HL-60 (cell line): ENCODE measurements at regions not wholly inside any gene's neighbourhood (a gene's known extent, or its start where the extent isn't known, plus 50 kb on each side); places are given as distances from the start of the nearest gene placed in this dataset.

Experiments
- DNase-seq, 2 experiments: peaks; one replicate each; pipeline ENCODE4 v3.0.0-alpha.2; 2010 to 2020; ENCODE audit warnings: low read depth in 1 of 2, low spot score in 1 of 2
- H3K27ac ChIP-seq: fragments of 250-450 bp; sonication (Bioruptor Pico); replicated peaks from 2 replicates; pipeline ENCODE4 v1.5.1; 2020; ENCODE audit warnings: mild to moderate bottlenecking, moderate library complexity
- H3K27me3 ChIP-seq: fragments of 250-450 bp; sonication (Bioruptor Pico); 2 replicates; pipeline ENCODE4 v1.5.1; 2021; ENCODE audit warnings: mild to moderate bottlenecking, moderate library complexity; ENCODE audit not compliant: insufficient read depth, poor library complexity, severe bottlenecking
- H3K4me3 ChIP-seq: replicated peaks from 2 replicates; pipeline ENCODE4 v1.5.1; 2011; ENCODE audit warnings: mild to moderate bottlenecking, control low read depth, low read length; ENCODE audit not compliant: insufficient read depth
- GABPA ChIP-seq: IDR thresholded peaks from 2 replicates; pipeline ENCODE4 v1.6.1; 2012; ENCODE audit warnings: low read depth
- POLR2AphosphoS5 ChIP-seq: IDR thresholded peaks from 2 replicates; pipeline ENCODE4 v1.6.1; 2012; ENCODE audit warnings: low read depth
- REST ChIP-seq: IDR thresholded peaks from 2 replicates; pipeline ENCODE4 v1.6.1; 2012; ENCODE audit warnings: low read depth; ENCODE audit not compliant: insufficient replicate concordance
- SPI1 ChIP-seq: IDR thresholded peaks from 2 replicates; pipeline ENCODE4 v1.6.1; 2012; ENCODE audit warnings: low read depth, mild to moderate bottlenecking, borderline replicate concordance
- TF ChIP-seq, protein P1 (sequence below): IDR thresholded peaks from one replicate; pipeline ENCODE4 v1.5.1; 2011; ENCODE audit warnings: low read length, control low read depth, inconsistent platforms; ENCODE audit not compliant: insufficient read depth

- Histone ChIP-seq H3K27me3 (no peaks in the 10 kb centered on the region), H3K27ac (no peak overlapping the region), H3K4me3 (no peak overlapping the region)
- TF ChIP-seq GABPA (no peak), POLR2AphosphoS5 (no peak), REST (no peak), SPI1 (no peak)
- TF ChIP-seq, protein P1, sequence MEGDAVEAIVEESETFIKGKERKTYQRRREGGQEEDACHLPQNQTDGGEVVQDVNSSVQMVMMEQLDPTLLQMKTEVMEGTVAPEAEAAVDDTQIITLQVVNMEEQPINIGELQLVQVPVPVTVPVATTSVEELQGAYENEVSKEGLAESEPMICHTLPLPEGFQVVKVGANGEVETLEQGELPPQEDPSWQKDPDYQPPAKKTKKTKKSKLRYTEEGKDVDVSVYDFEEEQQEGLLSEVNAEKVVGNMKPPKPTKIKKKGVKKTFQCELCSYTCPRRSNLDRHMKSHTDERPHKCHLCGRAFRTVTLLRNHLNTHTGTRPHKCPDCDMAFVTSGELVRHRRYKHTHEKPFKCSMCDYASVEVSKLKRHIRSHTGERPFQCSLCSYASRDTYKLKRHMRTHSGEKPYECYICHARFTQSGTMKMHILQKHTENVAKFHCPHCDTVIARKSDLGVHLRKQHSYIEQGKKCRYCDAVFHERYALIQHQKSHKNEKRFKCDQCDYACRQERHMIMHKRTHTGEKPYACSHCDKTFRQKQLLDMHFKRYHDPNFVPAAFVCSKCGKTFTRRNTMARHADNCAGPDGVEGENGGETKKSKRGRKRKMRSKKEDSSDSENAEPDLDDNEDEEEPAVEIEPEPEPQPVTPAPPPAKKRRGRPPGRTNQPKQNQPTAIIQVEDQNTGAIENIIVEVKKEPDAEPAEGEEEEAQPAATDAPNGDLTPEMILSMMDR = no peak
- DNase-seq = no peak
Measured at GRCh38 chr7:17528636-17529035, 230.2 kb downstream of the AHR start.

DNA sequence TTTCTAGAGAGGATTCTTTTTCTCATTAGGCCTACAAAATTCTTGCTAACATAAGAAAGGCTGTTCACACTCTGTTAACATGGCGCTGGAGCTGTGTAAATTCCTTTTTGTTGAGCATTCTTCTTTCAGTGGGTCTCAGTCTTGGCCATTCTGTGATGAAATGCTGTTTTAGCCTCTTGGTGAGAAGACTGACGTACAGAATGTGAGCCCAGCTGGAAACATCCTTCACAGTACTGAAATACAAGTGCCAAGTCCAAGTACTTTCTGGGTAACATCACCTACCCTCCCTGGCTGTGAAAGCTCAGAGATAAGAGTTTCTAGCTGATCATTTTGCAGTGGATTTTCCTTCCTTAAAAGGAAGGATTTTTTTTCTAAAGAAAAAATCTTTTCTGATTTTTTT is 231.8 kb downstream of the AHR start:
- TF ChIP-seq REST = no peak
- TF ChIP-seq GABPA = no peak
- no peak for TF ChIP-seq POLR2AphosphoS5
- TF ChIP-seq, protein P1 = no peak
- TF ChIP-seq SPI1 = no peak
- H3K27me3 ChIP-seq = no peaks in the 10 kb centered on the region
- H3K27ac ChIP-seq = no peak overlapping the region
- DNase-seq = no peak
- H3K4me3 ChIP-seq = no peak overlapping the region

GRCh38 chr7:17530741-17531421 is 232.4 kb downstream of the AHR start:
- TF ChIP-seq REST = no peak
- TF ChIP-seq GABPA = no peak
- TF ChIP-seq, protein P1 = no peak
- no peak for TF ChIP-seq SPI1
- no peak for TF ChIP-seq POLR2AphosphoS5

More at GRCh38 chr7:17530741-17531421, 232.4 kb downstream of the AHR start:
- H3K27ac ChIP-seq = no peak overlapping the region
- no peak for DNase-seq
- no peaks in the 10 kb centered on the region for H3K27me3 ChIP-seq
- H3K4me3 ChIP-seq = no peak overlapping the region
